Common myeloid progenitor, CD34-positive (primary cell): ENCODE measurements at regions not wholly inside any gene's neighbourhood (a gene's known extent, or its start where the extent isn't known, plus 50 kb on each side); places are given as distances from the start of the nearest gene placed in this dataset.

ENCODE experiments used
- CTCF ChIA-PET: fragments of 350-600 bp; sonication (Branson Sonifier 250); formaldehyde crosslinking; loops from one replicate; lab custom pipeline; 2021; ENCODE audit warnings: antibody characterized with exemption; lab: Charles Lee
- POLR2A ChIA-PET: fragments of 350-600 bp; sonication (Branson Sonifier 250); formaldehyde crosslinking; loops from one replicate; lab custom pipeline; 2021; ENCODE audit warnings: antibody characterized with exemption; lab: Charles Lee
- DNase-seq, 3 donors: peaks; one replicate each; pipeline versions ENCODE4 v3.0.0 to v3.0.0-alpha.2; 2013
- H3K27ac ChIP-seq, 2 experiments: 1 replicate in 1 of 2; 2 replicates in 1 of 2; pipeline ENCODE4 v1.7.0; 2013; ENCODE audit warnings: inconsistent platforms in 2 of 2, low read length in 2 of 2, mild to moderate bottlenecking in 2 of 2, low read depth in 1 of 2, moderate library complexity in 1 of 2; ENCODE audit not compliant: severe bottlenecking in 2 of 2, insufficient read depth in 1 of 2, poor library complexity in 1 of 2
- H3K27me3 ChIP-seq, 5 experiments: replicated peaks in 2 of 5; 1 replicate in 3 of 5; 2 replicates in 2 of 5; pipeline versions ENCODE4 v1.6.1 to v1.7.0; 2013; ENCODE audit warnings: low read length in 4 of 5, mild to moderate bottlenecking in 2 of 5, moderate library complexity in 2 of 5, inconsistent platforms in 1 of 5; ENCODE audit not compliant: insufficient read depth in 5 of 5, control insufficient read depth in 4 of 5
- H3K36me3 ChIP-seq, 4 experiments: 1 replicate in 2 of 4; 2 replicates in 2 of 4; pipeline versions ENCODE4 v1.6.1 to v1.7.0; 2013; ENCODE audit warnings: low read length in 3 of 4, control low read depth in 1 of 4, mild to moderate bottlenecking in 1 of 4; ENCODE audit not compliant: control insufficient read depth in 4 of 4, insufficient read depth in 4 of 4
- H3K4me1 ChIP-seq, 4 experiments: 1 replicate in 3 of 4; 2 replicates in 1 of 4; pipeline versions ENCODE4 v1.6.1 to v1.7.1; 2013; ENCODE audit warnings: low read length in 3 of 4, mild to moderate bottlenecking in 3 of 4, control low read depth in 1 of 4, inconsistent platforms in 1 of 4, moderate library complexity in 1 of 4; ENCODE audit not compliant: control insufficient read depth in 4 of 4, insufficient read depth in 4 of 4; ENCODE audit errors: control extremely low read depth in 1 of 4
- H3K4me3 ChIP-seq, 7 experiments: 1 replicate in 4 of 7; 2 replicates in 3 of 7; pipeline versions ENCODE4 v1.5.1 to v1.7.0; 2013; ENCODE audit warnings: mild to moderate bottlenecking in 7 of 7, low read length in 6 of 7, moderate library complexity in 6 of 7, inconsistent platforms in 2 of 7, low read depth in 2 of 7, control low read depth in 1 of 7; ENCODE audit not compliant: insufficient read depth in 4 of 7, control insufficient read depth in 1 of 7; ENCODE audit errors: extremely low read depth in 1 of 7
- H3K9me3 ChIP-seq, 5 experiments: 1 replicate in 4 of 5; 2 replicates in 1 of 5; pipeline versions ENCODE4 v1.6.1 to v1.7.1; 2013; ENCODE audit warnings: low read length in 4 of 5, mild to moderate bottlenecking in 2 of 5, inconsistent platforms in 1 of 5, low read depth in 1 of 5, moderate library complexity in 1 of 5; ENCODE audit not compliant: control insufficient read depth in 4 of 5, insufficient read depth in 2 of 5; ENCODE audit errors: control extremely low read depth in 1 of 5
- WGBS: methylation state at CpG from one replicate; pipeline ENCODE4 v1.1.5; 2013; ENCODE audit not compliant: insufficient coverage; 5-methylcytosine and 5-hydroxymethylcytosine counted together

GRCh38 chr18:76571689-76572088 lies 76.6 kb upstream of the ZNF516 start:
- H3K4me1 ChIP-seq, result peaks cover 0 to 4% (median 2%) of the 10 kb centered on the region in 4 experiments
- POLR2A ChIA-PET, result no interaction called here
- no peaks in the 10 kb centered on the region for H3K27me3 ChIP-seq
- CTCF ChIA-PET, result interaction anchor here (1.2 kb wide), 1 partner anchor 48 kb away, joined by 3 read pairs; no protein-coding TSS in a partner anchor
- H3K27ac ChIP-seq, result no peak overlapping the region
- H3K9me3 ChIP-seq, result no peaks in the 10 kb centered on the region
- WGBS, result 100% methylated on average over 1 of the region's 3 CpGs
- H3K36me3 ChIP-seq, result no peaks in the 10 kb centered on the region
- no peak overlapping the region for H3K4me3 ChIP-seq
- no peak for DNase-seq

GRCh38 chr18:76570856-76571255 lies 75.8 kb upstream of the ZNF516 start:
- POLR2A ChIA-PET, result no interaction called here
- no peak overlapping the region for H3K27ac ChIP-seq
- no peak for DNase-seq
- WGBS, result 100% methylated on average over 1 of the region's 3 CpGs
- no peaks in the 10 kb centered on the region for H3K9me3 ChIP-seq
- H3K4me1 ChIP-seq, result peaks cover 1 to 5% (median 3%) of the 10 kb centered on the region in 4 experiments
- H3K27me3 ChIP-seq, result no peaks in the 10 kb centered on the region
- no peak overlapping the region for H3K4me3 ChIP-seq
- CTCF ChIA-PET, result interaction anchor here (1.2 kb wide), 1 partner anchor 49 kb away, joined by 3 read pairs; no protein-coding TSS in a partner anchor
- no peaks in the 10 kb centered on the region for H3K36me3 ChIP-seq

- DNase-seq, result no peak
- no peak overlapping the region for H3K4me3 ChIP-seq
- CTCF ChIA-PET, result no interaction called here
- POLR2A ChIA-PET, result no interaction called here
- H3K4me1 ChIP-seq, result peaks cover 4 to 15% (median 11%) of the 10 kb centered on the region in 4 experiments
- H3K27ac ChIP-seq, result no peak overlapping the region
- H3K36me3 ChIP-seq, result no peaks in the 10 kb centered on the region
- H3K9me3 ChIP-seq, result no peaks in the 10 kb centered on the region
- 94% methylated on average over 13 of the region's 15 CpGs for WGBS
- no peaks in the 10 kb centered on the region for H3K27me3 ChIP-seq
Measured at GRCh38 chr18:76569644-76570419, 74.8 kb upstream of the ZNF516 start.

GRCh38 chr18:76568731-76569130 lies 73.7 kb upstream of the ZNF516 start:
- Histone ChIP-seq H3K4me3 (no peak overlapping the region), H3K27me3 (no peaks in the 10 kb centered on the region), H3K9me3 (no peaks in the 10 kb centered on the region), H3K4me1 (peaks cover 9 to 22% (median 13%) of the 10 kb centered on the region in 4 experiments), H3K27ac (no peak overlapping the region), H3K36me3 (no peaks in the 10 kb centered on the region)
- WGBS, result 40% methylated on average over 1 of the region's 1 CpG
- POLR2A ChIA-PET, result no interaction called here
- CTCF ChIA-PET, result interaction anchor here (1.3 kb wide), 1 partner anchor 13 kb away, joined by 3 read pairs; no protein-coding TSS in a partner anchor
- peak in 2 of 3 donors; percentile 86 to 87 for DNase-seq

- Histone ChIP-seq H3K36me3 (no peaks in the 10 kb centered on the region), H3K27ac (no peak overlapping the region), H3K27me3 (no peaks in the 10 kb centered on the region), H3K4me1 (peaks cover 9 to 22% (median 13%) of the 10 kb centered on the region in 4 experiments), H3K9me3 (peaks cover 0 to 3% (median 0%) of the 10 kb centered on the region in 5 experiments), H3K4me3 (no peak overlapping the region)
- ChIA-PET CTCF (interaction anchor here (1.1 to 1.3 kb wide), 2 partner anchors 13 to 37 kb away, joined by 3 read pairs; no protein-coding TSS in a partner anchor), POLR2A (no interaction called here)
- WGBS, result 96% methylated on average over 13 of the region's 13 CpGs
- DNase-seq, result no peak
Measured at GRCh38 chr18:76567835-76568445, 72.9 kb upstream of the ZNF516 start.

- H3K9me3 ChIP-seq, result peaks cover 0 to 3% (median 0%) of the 10 kb centered on the region in 5 experiments
- POLR2A ChIA-PET, result no interaction called here
- no peak overlapping the region for H3K4me3 ChIP-seq
- no peaks in the 10 kb centered on the region for H3K36me3 ChIP-seq
- DNase-seq, result no peak
- no peak overlapping the region for H3K27ac ChIP-seq
- H3K4me1 ChIP-seq, result peaks cover 9 to 22% (median 13%) of the 10 kb centered on the region in 4 experiments
- no peaks in the 10 kb centered on the region for H3K27me3 ChIP-seq
- CTCF ChIA-PET, result interaction anchor here (0.6 kb wide), 1 partner anchor 15 kb away, joined by 3 read pairs; no protein-coding TSS in a partner anchor
- 97% methylated on average over 4 of the region's 5 CpGs for WGBS
Measured at GRCh38 chr18:76566987-76567386, 71.9 kb upstream of the ZNF516 start.
